ENCODE measurements at regions not wholly inside any gene's neighbourhood (a gene's known extent, or its start where the extent isn't known, plus 50 kb on each side); places are given as distances from the start of the nearest gene placed in this dataset.

GRCh38 chr13:86383561-86383960 is 584.3 kb upstream of the SLITRK6 start:
- Histone ChIP-seq H3K9ac (ENCODE audit: insufficient read length) (no peak overlapping the region), H3K9me3 (ENCODE audit: low read depth, low read length) (no peaks in the 10 kb centered on the region), H3K4me3 (no peak overlapping the region), H3K27ac (no peak overlapping the region), H3K36me3 (ENCODE audit: insufficient read depth, low read length) (no peaks in the 10 kb centered on the region)
- TF ChIP-seq EZH2 (IDR thresholded peaks at IDR 0.05) (no peak), POLR2AphosphoS5 (IDR thresholded peaks at IDR 0.05; ENCODE audit: borderline replicate concordance, low read depth, low read length) (no peak), FOXP2 (optimal IDR thresholded peaks at IDR 0.05; ENCODE audit: control extremely low read depth, extremely low read length, insufficient read depth) (no peak)
- no peak for DNase-seq (ENCODE audit: low read depth, low spot score)

- no peak for TF ChIP-seq FOXP2 (optimal IDR thresholded peaks at IDR 0.05; ENCODE audit: control extremely low read depth, extremely low read length, insufficient read depth)
- TF ChIP-seq EZH2 (IDR thresholded peaks at IDR 0.05): no peak
- TF ChIP-seq POLR2AphosphoS5 (IDR thresholded peaks at IDR 0.05; ENCODE audit: borderline replicate concordance, low read depth, low read length): no peak
- H3K4me3 ChIP-seq: no peak overlapping the region
- H3K9me3 ChIP-seq (ENCODE audit: low read depth, low read length): no peaks in the 10 kb centered on the region; the same call in 1 of the 2 replicates
- DNase-seq (ENCODE audit: low read depth, low spot score): no peak
- no peak overlapping the region for H3K9ac ChIP-seq (ENCODE audit: insufficient read length)
- H3K27ac ChIP-seq: 0 out of 2 replicates have a peak overlapping the region, but pooled peaks have one; percentile 38
- no peaks in the 10 kb centered on the region for H3K36me3 ChIP-seq (ENCODE audit: insufficient read depth, low read length)
Measured at GRCh38 chr13:86397635-86398034, 598.4 kb upstream of the SLITRK6 start.

- Histone ChIP-seq H3K36me3 (ENCODE audit: insufficient read depth, low read length) (no peaks in the 10 kb centered on the region), H3K27ac (no peak overlapping the region), H3K9me3 (ENCODE audit: low read depth, low read length) (no peaks in the 10 kb centered on the region; the same call in 1 of the 2 replicates), H3K4me3 (no peak overlapping the region), H3K9ac (ENCODE audit: insufficient read length) (no peak overlapping the region)
- TF ChIP-seq FOXP2 (optimal IDR thresholded peaks at IDR 0.05; ENCODE audit: control extremely low read depth, extremely low read length, insufficient read depth) (no peak), POLR2AphosphoS5 (IDR thresholded peaks at IDR 0.05; ENCODE audit: borderline replicate concordance, low read depth, low read length) (no peak)
- no peak for DNase-seq (ENCODE audit: low read depth, low spot score)
Measured at GRCh38 chr13:86399572-86399971, 600.4 kb upstream of the SLITRK6 start.

GRCh38 chr13:86402500-86402899 is 603.3 kb upstream of the SLITRK6 start:
- TF ChIP-seq POLR2AphosphoS5 (IDR thresholded peaks at IDR 0.05; ENCODE audit: borderline replicate concordance, low read depth, low read length) (no peak), FOXP2 (optimal IDR thresholded peaks at IDR 0.05; ENCODE audit: control extremely low read depth, extremely low read length, insufficient read depth) (no peak), EZH2 (IDR thresholded peaks at IDR 0.05) (no peak)
- H3K4me3 ChIP-seq: no peak overlapping the region
- no peak for DNase-seq (ENCODE audit: low read depth, low spot score)
- no peak overlapping the region for H3K27ac ChIP-seq
- no peaks in the 10 kb centered on the region for H3K36me3 ChIP-seq (ENCODE audit: insufficient read depth, low read length)
- H3K9ac ChIP-seq (ENCODE audit: insufficient read length): no peak overlapping the region
- no peaks in the 10 kb centered on the region; the same call in 1 of the 2 replicates for H3K9me3 ChIP-seq (ENCODE audit: low read depth, low read length)

GRCh38 chr13:86403181-86403580 is 604.0 kb upstream of the SLITRK6 start:
- H3K9ac ChIP-seq (ENCODE audit: insufficient read length): no peak overlapping the region
- no peaks in the 10 kb centered on the region; the same call in 1 of the 2 replicates for H3K9me3 ChIP-seq (ENCODE audit: low read depth, low read length)
- H3K27ac ChIP-seq: no peak overlapping the region
- no peak for DNase-seq (ENCODE audit: low read depth, low spot score)
- TF ChIP-seq EZH2 (IDR thresholded peaks at IDR 0.05) (no peak), FOXP2 (optimal IDR thresholded peaks at IDR 0.05; ENCODE audit: control extremely low read depth, extremely low read length, insufficient read depth) (no peak), POLR2AphosphoS5 (IDR thresholded peaks at IDR 0.05; ENCODE audit: borderline replicate concordance, low read depth, low read length) (no peak)
- H3K36me3 ChIP-seq (ENCODE audit: insufficient read depth, low read length): no peaks in the 10 kb centered on the region
- H3K4me3 ChIP-seq: no peak overlapping the region

- Histone ChIP-seq H3K9ac (ENCODE audit: insufficient read length) (no peak overlapping the region), H3K36me3 (ENCODE audit: insufficient read depth, low read length) (no peaks in the 10 kb centered on the region), H3K4me3 (no peak overlapping the region), H3K9me3 (ENCODE audit: low read depth, low read length) (no peaks in the 10 kb centered on the region), H3K27ac (no peak overlapping the region)
- DNase-seq (ENCODE audit: low read depth, low spot score): no peak
- TF ChIP-seq FOXP2 (optimal IDR thresholded peaks at IDR 0.05; ENCODE audit: control extremely low read depth, extremely low read length, insufficient read depth) (no peak), POLR2AphosphoS5 (IDR thresholded peaks at IDR 0.05; ENCODE audit: borderline replicate concordance, low read depth, low read length) (no peak), EZH2 (IDR thresholded peaks at IDR 0.05) (no peak)
Measured at GRCh38 chr13:86409466-86410241, 610.4 kb upstream of the SLITRK6 start.

- no peak overlapping the region for H3K4me3 ChIP-seq
- DNase-seq (ENCODE audit: low read depth, low spot score): no peak
- TF ChIP-seq POLR2AphosphoS5 (IDR thresholded peaks at IDR 0.05; ENCODE audit: borderline replicate concordance, low read depth, low read length) (no peak), EZH2 (IDR thresholded peaks at IDR 0.05) (no peak), FOXP2 (optimal IDR thresholded peaks at IDR 0.05; ENCODE audit: control extremely low read depth, extremely low read length, insufficient read depth) (no peak)
- H3K27ac ChIP-seq: peak overlapping the region; percentile 32; the same call in 1 of the 2 replicates
- H3K9ac ChIP-seq (ENCODE audit: insufficient read length): no peak overlapping the region
- H3K36me3 ChIP-seq (ENCODE audit: insufficient read depth, low read length): no peaks in the 10 kb centered on the region
- H3K9me3 ChIP-seq (ENCODE audit: low read depth, low read length): no peaks in the 10 kb centered on the region
Measured at GRCh38 chr13:86425170-86425815, 626.1 kb upstream of the SLITRK6 start.

- no peak for DNase-seq (ENCODE audit: low read depth, low spot score)
- Histone ChIP-seq H3K36me3 (ENCODE audit: insufficient read depth, low read length) (no peaks in the 10 kb centered on the region), H3K27ac (no peak overlapping the region), H3K4me3 (no peak overlapping the region), H3K9ac (ENCODE audit: insufficient read length) (no peak overlapping the region), H3K9me3 (ENCODE audit: low read depth, low read length) (no peaks in the 10 kb centered on the region)
- TF ChIP-seq EZH2 (IDR thresholded peaks at IDR 0.05) (no peak), POLR2AphosphoS5 (IDR thresholded peaks at IDR 0.05; ENCODE audit: borderline replicate concordance, low read depth, low read length) (no peak), FOXP2 (optimal IDR thresholded peaks at IDR 0.05; ENCODE audit: control extremely low read depth, extremely low read length, insufficient read depth) (no peak)
Measured at GRCh38 chr13:86426437-86426836, 627.2 kb upstream of the SLITRK6 start.

Measured in SK-N-MC (cell line).